Sigmoid colon (tissue), 4 donors: ENCODE measurements at regions not wholly inside any gene's neighbourhood (a gene's known extent, or its start where the extent isn't known, plus 50 kb on each side); places are given as distances from the start of the nearest gene placed in this dataset.

Experiments used
- CTCF ChIP-seq, 4 experiments: fragments of 450-650 bp in 3 of 4; fragments of 200-600 bp in 1 of 4; IDR thresholded peaks; one replicate each; pipeline ENCODE4 v1.5.1; 2016 to 2019; ENCODE audit warnings: antibody characterized with exemption in 4 of 4, mild to moderate bottlenecking in 3 of 4, moderate library complexity in 2 of 4
- POLR2A ChIP-seq, 2 donors: fragments of 450-650 bp; IDR thresholded peaks; one replicate each; pipeline ENCODE4 v1.6.1; 2016; ENCODE audit warnings: antibody characterized with exemption in 2 of 2, mild to moderate bottlenecking in 2 of 2, moderate library complexity in 2 of 2
- POLR2AphosphoS5 ChIP-seq, 4 donors: sonication (generic); formaldehyde crosslinking; IDR thresholded peaks; one replicate each; pipeline ENCODE4 v1.6.1; 2017; ENCODE audit warnings: antibody characterized with exemption in 4 of 4

- TF ChIP-seq POLR2AphosphoS5 (IDR thresholded peaks at IDR 0.05) (no peak), CTCF (IDR thresholded peaks at IDR 0.05) (no peak), POLR2A (IDR thresholded peaks at IDR 0.05) (no peak)
These were observed 395.4 kb upstream of the ITGA1 start for GRCh38 chr5:52392321-52392720.
